AG09319 (cell line): ENCODE measurements at regions not wholly inside any gene's neighbourhood (a gene's known extent, or its start where the extent isn't known, plus 50 kb on each side); places are given as distances from the start of the nearest gene placed in this dataset.
"Not testable (repeated sequence)": the region's sequence is repeated elsewhere in the genome, so short reads cannot be mapped to it uniquely, and the experiment has no call there.

Experiments
- DNase-seq: peaks from one replicate; pipeline ENCODE4 v3.0.0-alpha.2; 2010; ENCODE audit warnings: low read depth; ENCODE audit errors: extremely low read depth
- CTCF ChIP-seq: IDR thresholded peaks from 2 replicates; pipeline ENCODE4 v1.5.1; 2011; ENCODE audit warnings: low read depth, mild to moderate bottlenecking, inconsistent platforms, low read length, moderate library complexity

DNA sequence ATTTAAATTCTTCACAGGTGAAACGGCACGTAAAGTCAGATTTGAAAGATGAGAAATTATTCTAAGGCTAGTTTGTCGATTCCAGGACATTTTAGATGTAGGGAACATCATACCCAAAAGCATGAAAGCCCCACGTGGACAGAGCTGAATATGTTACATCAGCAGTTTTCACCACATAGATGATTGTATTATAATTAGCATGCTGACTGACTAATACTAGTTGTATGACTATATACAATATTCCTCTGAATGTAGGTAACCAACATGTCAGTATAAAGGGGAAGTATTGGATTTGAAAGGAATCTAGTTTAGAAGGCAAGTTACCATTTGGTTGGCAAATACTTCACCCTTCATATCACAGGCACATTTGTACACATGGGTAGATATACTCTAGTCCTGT lies 304.6 kb downstream of the UBE2NL start:
- not testable (repeated sequence) for DNase-seq

DNA sequence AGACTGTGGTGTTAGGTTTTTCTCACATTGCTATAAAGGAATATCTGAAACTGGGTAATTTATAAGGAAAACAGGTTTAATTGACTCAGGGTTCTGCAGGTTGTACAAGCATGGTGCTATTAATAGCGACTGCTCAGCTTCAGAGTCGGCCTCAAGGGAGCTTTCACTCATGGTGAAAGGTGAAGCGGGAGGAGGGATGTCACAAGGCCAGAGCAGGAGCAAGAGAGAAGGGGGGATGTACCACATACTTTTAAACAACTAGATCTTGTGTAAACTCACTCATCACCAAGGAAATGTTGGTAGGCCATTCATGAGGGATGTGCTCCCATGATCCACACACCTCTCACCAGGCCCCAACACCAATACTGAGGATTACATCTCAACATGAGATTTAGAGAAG lies 313.2 kb downstream of the UBE2NL start:
- DNase-seq, result not testable (repeated sequence)

DNA sequence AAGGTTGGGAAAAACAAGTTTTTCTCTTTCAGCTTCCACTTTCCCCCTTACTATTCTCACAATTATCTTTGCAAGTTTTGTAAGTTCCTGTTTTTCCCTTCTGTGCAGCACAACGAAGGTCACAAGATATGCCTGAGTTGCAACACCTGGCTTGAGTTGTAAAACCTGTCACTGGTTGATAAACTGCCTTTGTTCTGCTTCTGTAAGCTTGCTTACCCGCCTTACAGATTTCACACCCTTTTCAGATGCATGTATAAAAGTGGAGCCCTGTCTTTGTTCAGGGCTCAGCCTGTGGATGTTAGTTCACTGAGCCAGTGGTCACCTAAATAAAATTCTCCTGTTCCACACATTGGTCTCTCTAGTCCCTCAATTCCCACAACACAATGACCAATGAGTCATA lies 318.9 kb downstream of the UBE2NL start:
- not testable (repeated sequence) for DNase-seq

DNA sequence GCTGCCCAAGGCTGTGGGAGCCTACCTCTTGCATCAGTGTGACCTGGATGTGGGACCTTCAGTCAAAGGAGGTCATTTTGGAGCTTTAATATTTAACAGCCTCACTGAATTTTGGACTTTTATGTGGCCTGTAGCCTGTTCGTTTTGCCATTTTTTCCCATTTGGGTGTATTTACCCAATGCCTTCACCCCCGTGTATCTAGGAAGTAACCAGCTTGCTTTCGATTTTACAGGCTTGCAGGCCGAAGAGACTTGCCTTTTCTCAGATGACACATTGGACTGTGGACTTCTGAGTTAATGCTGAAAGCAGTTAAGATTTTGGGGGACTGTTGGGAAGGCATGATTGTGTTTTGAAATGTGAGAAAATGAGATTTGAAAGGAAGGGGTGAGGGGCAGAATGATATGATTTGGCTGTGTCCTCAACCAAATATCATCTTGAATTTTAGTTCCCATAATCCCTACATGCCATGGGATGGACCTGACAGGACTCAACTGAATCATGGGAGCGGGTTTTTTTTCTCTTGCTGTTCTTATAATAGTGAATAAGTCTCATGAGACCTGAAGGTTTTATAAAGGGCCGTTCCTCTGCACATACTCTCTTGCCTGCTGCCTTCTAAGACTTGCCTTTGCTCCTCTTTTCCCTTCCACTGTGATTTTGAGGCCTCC lies 324.6 kb downstream of the UBE2NL start:
- not testable (repeated sequence) for DNase-seq

DNA sequence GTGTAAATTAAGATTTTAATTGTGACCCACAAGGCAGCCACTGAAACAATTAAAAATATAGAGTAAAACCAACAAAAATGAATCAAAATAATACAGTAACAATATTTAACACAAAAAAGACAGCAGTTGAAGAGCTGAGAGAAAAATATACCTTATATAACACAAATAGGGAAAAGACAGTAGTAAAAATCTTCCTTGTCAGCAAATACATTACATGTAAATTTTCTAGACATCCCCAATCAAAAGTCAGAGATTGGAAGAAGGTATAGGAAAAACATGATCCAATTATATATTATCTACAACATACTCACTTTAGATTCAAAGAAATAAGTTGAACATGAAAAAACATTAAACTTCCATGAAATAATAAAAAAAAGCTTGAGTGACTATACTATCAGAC lies 330.8 kb downstream of the UBE2NL start:
- no peak for DNase-seq
- TF ChIP-seq CTCF, result no peak

DNA sequence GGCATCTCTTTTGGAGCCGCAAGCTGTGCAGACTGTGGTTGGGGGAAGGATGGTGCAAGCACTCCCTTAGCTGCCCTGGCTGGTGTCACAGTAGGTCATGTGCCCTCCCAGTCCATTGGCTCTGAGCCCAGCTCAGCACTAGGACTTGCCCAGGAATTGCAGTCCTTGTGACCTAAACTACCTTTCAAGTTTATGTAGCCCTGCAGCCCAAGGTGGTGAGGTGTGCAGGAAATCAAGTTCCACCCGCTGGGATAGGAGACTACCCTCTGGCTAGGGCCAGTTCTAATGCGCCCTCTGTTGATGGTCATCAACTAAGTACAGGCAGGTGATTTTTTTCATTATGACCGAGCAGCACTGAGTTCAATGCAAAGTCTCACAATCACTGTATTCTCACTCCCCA lies 335.2 kb downstream of the UBE2NL start:
- peak; percentile 10 for TF ChIP-seq CTCF
- DNase-seq, result no peak

DNA sequence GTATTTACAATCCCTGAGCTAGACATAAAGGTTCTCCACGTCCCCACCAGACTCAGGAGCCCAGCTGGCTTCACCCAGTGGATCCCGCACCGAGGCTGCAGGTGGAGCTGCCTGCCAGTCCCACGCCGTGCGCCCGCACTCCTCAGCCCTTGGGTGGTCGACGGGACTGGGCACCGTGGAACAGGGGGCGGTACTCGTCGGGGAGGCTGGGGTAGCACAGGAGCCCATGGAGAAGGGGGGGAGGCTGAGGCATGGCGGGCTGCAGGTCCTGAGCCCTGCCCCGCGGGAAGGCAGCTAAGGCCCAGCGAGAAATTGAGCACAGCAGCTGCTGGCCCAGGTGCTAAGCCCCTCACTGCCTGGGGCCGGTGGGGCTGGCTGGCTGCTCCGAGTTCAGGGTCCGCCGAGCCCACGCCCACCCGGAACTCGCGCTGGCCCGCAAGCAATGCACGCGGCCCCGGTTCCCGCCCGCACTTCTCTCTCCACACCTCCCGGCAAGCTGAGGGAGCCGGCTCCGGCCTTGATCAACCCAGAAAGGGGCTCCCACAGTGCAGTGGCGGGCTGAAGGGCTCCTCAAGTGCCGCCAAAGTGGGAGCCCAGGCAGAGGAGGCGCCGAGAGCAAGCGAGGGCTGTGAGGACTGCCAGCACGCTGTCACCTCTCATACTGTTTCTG lies 347.4 kb downstream of the UBE2NL start:
- DNase-seq, result not testable (repeated sequence)

GRCh38 chrX:144253356-144253755 lies 369.5 kb downstream of the UBE2NL start:
- no peak for DNase-seq
- no peak for TF ChIP-seq CTCF

- no peak for TF ChIP-seq CTCF
- no peak for DNase-seq
Observed at GRCh38 chrX:144259054-144259453, 375.2 kb downstream of the UBE2NL start.

DNA sequence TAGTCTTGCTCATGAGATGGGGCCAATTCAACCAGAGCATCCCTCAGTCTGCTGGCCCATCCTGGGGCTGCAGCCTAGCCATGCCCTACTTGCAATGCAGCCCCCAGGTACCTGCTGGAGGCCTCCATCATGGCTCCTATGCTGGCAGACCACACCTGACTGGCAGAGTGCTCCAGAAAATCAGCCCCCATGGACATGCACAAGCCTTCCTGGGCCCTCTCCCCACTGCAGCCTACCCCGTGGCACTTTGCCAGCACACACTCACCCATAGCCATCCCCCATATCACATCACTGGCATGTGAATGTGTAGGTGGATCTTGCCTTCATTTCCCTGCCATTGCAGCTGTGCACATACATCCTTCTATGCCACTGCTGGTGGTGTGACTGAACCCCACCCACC lies 381.8 kb downstream of the UBE2NL start:
- TF ChIP-seq CTCF, result no peak

More for the DNA sequence above, 381.8 kb downstream of the UBE2NL start:
- DNase-seq, result no peak
